GM21423 (cell line): ENCODE measurements at regions not wholly inside any gene's neighbourhood (a gene's known extent, or its start where the extent isn't known, plus 50 kb on each side); places are given as distances from the start of the nearest gene placed in this dataset.

ENCODE experiments used
- ATAC-seq: cut with Tn5 transposase; IDR thresholded peaks from one replicate; pipeline ENCODE4 v1.9.1; 2021; ENCODE audit warnings: mild to moderate bottlenecking, moderate library complexity; ENCODE audit not compliant: unreplicated experiment

DNA sequence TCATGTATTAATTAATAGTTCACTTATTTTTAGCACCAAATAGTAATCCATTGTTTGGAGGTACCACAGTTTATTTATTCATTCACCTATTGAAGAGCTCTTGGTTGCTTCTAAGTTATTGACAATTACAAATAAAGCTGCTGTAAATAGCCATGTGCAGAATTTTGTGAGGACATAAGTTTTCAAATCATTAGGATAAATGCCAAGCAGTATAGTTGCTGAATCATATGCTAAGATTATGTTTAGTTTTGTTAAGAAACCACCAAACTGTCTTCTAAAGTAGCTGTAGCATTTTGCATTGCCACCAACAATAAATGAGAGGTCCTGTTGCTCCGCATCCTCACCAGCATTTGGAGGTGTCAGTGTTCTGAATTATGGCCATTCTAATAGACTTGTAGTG is 2126.8 kb downstream of the PCDH9 start:
- ATAC-seq: no peak

DNA sequence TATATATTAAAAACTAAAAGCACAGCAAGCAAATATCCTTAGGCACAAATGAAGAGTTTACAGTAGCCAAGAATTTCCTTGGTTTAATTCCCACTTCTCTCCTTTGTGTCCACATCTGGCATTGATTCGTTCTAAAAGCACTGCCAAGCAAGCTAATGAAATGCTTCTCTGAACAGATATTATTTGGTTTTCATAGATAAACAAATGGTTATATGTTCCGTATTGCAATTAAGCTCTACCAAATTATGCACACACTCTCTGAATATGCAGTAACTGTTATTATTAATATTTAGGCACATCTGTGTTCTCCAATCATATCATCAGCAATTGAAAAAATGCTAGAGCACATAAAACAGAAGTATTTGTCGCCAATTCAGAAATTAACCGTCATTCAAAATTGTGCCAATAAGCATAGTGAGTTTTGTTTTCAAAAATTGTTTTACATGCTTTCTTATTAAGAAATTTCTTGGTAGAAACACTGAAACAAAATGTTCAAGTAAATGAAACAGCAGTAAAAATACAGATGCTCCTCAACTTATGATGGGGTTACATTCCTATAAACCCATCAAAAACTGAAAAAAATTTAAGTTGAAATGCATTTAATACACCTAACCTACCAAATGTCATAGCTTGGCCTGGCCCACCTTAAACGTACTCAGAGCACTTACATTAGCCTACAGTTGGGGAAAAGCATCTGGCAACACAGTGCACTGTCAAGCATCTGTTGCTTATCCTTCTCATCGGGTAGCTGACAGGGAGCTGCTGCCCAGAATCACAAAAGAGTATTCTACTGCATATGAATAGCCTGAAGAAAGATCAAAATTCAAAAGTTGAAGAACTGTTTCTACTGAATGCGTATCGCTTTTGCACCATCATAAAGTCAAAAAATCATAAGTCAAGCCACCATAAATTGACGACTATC is 2134.7 kb downstream of the PCDH9 start:
- ATAC-seq: no peak

DNA sequence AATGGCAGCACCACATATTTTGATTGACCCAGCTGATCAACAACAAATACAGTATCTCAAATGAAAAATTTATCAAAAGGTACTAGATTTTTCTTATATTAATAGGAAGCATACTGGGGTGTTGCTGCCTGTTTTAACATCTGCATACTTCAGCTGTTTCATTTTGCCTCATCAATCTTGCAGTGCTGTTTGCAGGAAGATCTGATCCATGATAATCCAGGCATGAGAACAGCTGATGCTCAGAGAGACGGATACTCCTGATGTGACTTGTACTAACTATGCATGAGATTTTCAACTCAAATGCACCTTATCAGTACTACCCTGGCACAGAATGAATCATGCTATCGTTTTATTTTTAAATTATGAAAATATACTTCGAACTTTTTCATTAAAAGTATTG is 2136.8 kb downstream of the PCDH9 start:
- no peak for ATAC-seq

DNA sequence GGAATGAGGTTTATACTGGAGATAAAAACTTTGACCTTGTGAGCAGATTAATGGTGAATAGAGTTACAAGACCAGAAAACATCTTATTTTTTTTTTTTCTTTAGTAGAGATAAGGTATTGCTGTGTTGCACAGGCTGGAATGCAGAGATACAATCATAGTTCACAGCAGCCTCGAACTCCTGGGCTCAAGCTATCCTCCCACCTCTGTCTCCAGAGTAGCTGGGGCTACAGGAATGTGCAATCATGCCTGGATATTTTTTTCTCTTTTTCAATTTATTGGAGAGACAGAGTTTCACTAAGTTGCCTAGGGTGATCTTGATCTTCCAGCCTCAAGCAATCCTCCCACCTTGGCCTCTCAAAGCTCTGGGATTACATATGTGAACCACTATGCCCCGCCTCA is 2139.1 kb downstream of the PCDH9 start:
- no peak for ATAC-seq

DNA sequence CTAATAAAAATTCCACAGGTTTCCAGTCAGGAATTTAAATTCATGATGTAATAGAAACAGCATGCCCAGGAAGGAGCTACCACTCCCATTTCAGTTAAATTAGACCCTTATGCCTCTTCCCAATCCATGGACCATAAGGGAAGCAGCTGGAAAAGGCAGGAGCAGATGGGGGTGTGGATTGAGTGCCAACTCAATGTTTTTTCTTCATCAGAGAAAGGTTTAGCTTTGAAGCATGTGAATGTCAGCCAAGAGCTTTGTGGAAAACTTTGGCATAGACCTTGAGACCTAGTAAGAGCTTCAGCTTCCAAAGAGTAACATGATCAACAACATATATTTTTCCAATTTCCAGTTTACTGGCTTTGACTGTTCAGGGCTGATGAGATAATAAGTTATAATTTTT is 2139.9 kb downstream of the PCDH9 start:
- no peak for ATAC-seq

DNA sequence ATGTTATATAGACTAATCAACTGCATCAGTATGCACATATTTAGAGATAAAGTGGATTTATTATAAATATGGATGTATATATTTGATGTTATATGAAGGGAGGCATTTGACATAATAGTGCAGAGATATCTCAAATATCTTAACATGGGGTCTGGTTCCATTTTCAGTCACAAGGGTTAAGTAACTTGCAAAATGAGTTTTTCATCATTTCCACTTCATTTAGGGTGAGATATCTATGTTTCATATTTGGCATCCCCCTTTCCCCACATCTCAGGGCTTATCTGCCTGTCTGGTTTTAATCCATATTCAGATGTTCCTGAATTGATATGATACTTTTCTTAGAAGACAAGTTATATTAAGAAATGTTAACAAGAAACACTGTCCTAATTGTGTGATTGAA is 2141.2 kb downstream of the PCDH9 start:
- ATAC-seq: no peak

DNA sequence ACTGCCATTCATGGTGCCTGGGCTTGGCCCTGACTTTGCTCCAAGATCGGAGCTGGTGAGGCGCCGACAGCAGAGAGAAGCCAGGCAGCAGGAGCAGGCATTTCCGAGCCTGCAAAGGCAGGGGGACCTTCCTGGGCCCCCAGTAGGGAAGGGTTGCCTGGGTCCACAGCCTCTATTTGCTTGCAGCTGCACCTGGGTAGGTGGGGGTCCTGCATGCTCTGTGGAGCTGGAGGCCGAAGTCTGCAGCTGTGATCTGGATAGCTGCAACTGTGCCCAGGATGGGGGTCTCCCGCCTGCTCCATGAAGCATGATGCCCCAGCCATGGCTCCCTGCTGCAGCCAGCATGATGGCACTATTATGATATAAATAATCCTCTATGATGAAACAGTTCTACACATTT is 2144.2 kb downstream of the PCDH9 start:
- no peak for ATAC-seq

DNA sequence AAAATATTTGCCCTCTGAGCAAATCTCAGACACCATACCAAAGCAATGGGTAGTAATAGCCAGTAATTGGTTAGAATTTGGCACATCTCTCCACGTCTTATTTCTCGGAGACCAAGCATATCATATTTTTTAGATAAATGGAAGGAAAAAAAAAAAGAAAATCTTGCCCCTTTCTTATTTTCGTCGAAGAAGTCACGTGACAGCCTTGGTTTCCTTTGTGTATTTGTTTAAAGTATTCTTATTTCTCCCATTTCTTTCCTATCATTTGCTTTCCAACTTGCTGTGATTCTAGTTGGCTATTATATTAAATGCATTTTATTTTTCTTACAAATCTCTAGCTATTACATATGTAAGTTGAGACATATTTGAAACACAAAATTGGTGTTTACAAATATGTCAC is 2155.9 kb downstream of the PCDH9 start:
- no peak for ATAC-seq

DNA sequence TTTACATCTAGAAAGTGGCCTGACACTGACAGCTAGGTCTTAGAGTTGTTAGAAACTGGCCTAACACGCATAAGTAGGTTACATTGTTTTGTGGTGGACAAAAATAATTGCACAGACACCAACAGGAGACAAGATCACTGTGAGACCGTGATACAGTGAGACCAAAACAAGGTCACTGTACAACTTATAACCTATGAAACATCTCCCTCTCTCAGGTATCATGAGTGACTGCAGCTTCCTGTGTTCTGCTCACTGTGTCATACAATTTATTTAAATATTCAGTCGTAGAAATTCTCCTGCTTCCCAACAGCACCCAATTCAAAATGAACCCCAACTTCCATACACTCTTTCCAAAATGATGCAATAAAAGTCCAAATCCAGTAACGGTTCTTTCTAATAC is 2165.2 kb downstream of the PCDH9 start:
- no peak for ATAC-seq

DNA sequence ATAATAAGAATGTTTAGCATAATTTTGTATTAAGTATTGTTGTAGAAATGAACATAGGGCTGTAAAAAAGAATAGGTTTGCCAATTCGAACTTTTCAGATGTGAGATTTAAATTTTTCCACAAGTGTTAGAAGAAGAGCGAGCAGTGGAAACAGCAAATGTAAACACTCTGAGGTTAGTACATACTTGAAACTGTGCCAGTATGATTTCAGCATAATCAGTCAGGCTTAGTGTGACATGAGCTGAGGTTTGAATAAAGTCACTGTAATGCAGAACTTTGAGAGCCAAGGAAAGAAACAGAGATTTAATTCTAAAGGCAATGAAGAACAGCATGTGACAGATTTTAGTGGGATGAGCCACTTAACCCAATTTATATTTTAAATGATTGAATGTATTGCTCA is 2166.4 kb downstream of the PCDH9 start:
- ATAC-seq: no peak

DNA sequence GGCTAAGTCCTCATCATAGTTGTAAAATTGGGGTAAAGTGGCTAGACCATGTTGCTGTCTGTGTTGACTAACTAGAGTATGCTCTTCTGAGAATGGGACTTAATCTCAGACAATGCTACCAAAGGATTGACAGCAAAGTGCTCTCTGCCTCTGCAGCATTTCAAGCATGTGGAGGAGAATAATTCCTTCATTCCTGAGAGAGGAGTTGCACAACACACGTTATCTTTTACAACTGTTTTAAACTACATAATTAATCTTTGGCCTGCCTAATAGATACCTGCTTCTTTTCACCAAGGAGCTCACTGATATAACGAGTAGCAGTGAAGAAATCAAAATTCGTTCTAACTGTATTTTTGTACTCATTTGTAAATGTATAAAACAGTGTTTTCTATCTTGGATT is 2172.2 kb downstream of the PCDH9 start:
- ATAC-seq: no peak

DNA sequence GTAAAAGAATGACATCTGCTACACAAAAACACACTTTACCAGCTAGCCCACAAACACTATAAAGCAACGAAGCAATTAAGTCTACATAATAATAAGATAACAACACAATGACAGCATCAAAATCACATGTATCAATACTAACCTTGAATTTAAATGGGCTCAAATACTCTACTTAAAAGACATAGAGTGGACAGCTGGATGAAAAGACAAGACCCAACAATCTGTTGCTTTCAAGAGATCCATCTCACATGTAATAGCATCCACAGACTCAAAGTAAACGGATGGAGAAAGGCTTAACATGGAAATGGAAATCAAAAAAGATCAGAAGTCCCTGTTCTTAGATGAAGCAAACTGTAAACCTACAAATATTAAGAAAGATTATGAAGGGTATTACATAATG is 2175.9 kb downstream of the PCDH9 start:
- ATAC-seq: no peak

DNA sequence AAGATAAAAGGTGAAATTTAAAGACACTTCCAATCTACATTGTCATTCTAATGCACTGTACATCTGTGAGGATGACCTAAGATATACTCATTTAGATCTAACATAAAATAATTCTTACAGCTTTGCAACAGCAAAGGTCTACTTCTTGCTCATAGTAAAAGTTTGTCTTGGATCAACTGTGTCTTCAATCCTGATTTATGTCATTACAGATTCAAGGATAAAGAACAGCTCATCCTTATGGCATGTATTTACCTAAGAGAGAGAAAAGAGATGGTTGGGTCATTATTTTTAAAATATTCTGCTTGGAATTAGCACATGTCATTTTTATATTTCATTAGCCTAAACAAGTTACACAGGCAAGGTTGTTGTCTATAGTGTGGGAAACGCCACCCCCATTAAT is 2193.1 kb downstream of the PCDH9 start:
- no peak for ATAC-seq

DNA sequence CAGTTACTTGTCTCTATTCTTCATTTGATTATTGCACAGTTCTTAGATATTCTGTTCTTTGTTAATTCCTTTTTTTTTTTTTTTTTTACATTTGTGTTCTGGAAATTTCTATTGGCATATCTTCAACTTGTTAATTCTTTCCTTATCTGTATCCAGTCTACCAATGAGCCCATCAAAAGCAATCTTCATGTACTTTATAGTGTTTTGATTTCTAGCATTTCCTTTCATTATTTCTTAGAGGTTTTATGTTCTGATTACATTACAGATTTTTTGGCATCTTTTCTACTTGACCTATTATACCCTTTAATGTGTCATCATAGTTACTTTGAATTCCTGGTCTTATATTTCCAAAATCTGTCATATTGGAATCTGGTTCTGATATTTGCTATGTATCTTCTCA is 2194.8 kb downstream of the PCDH9 start:
- no peak for ATAC-seq

DNA sequence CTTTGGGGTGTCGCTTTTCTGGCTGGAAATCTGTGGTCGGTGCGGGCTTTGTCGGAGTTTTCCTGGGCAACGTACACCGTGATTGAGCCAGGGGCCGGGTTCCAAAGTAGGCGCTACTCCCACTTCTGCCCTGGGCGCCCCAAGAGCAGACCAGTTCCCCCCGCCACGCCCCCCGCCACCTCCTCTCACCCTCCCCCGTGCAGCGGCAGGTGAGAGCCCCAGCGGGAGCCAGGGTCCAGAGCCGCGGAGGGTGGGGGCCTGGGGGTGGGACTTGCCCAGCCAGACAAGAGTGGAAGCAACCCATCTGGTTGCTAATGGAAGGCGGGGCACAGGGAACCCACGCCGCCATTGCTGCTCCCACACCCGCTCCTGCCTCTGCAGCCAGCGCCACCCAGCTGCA is 2195.9 kb downstream of the PCDH9 start:
- no peak for ATAC-seq

DNA sequence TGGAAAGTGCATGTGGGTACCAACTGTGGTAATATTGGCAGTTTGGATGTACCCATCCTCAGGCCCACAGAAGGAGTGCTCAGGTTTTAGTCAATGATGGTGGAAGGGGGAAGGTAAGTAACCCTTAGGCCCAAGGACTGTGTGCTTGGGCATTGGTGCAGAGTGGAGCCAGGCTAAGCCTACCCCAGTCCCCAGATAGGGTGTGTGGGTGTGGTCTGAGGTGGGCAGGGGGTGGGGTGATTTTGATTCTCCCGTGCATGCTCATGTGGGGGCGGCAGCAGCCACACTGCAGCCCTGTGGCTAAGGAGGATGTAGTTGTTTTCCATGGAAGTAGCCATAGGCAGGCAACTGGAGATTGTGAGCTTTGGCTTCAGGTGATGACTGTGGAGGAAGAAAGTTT is 2197.3 kb downstream of the PCDH9 start:
- ATAC-seq: no peak

DNA sequence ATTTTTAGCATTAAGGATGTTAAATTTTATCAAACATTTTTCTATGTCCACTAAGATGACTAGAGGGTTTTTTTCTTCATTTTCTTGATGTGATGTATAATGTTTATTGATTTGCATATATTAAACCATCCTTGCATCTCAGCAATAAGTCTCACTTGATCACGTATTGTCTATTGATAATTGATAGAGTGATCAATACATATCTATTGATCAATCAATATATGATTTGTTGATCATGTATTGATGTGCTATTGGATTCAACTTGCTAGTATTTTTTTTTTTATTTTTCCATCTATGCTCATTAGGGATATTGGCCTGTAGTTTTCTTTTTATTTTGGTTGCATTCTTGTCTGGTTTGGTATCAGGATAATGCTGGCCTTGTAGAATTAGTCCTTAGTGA is 2202.0 kb downstream of the PCDH9 start:
- ATAC-seq: no peak

DNA sequence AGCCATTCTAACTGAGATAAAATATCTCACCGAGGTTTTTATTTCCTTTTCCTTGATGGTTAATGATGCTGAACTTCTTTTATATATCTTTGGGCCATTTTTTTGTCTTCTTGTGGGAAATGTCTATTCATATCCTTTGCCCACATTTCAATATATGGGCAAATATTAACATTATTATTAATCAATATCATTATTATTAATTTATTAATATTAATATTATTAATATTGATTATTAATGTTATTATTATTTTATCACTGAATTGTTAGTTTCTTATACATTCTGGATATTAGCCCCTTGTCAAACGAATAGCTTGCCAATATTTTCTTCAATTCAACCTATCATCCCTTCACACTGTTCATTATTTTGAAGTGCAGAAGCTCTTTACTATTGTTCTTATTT is 2203.6 kb downstream of the PCDH9 start:
- ATAC-seq: no peak

DNA sequence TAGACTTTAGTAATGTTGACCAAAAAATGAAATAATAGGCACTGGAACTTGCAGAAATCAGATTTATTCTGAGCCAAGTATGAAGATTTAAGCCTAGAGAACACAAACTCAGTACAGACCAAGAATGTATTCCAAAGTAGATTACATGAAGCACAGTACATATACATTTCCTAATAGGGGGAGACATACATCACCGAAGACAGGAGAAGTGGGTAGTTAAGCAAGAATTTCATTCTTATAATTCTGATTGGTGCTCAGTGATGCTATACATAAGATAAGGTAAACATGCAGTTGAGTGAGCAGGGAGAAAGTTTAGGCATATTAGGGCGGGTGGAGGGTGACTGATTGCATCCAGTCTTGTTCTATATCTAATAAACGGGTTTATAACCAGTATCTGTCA is 2218.8 kb downstream of the PCDH9 start:
- no peak for ATAC-seq

DNA sequence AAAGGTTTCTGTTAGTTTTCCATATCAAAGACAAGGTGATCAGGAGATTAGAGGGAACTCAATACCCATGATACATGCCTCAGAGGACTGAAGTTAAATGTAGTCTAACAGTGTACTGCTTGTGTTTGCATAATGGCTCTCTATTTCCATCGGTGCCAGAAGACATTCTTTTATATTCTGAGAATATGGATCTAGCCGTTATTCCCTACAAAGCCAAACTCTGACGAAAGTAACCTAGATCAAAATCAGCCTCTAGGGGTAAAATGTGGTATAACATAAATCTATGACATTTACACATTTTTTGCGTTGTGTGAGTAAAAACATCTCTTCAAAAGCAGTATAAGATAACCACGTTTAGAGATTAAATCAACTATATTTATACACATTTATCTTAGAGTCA is 2232.7 kb downstream of the PCDH9 start:
- no peak for ATAC-seq

DNA sequence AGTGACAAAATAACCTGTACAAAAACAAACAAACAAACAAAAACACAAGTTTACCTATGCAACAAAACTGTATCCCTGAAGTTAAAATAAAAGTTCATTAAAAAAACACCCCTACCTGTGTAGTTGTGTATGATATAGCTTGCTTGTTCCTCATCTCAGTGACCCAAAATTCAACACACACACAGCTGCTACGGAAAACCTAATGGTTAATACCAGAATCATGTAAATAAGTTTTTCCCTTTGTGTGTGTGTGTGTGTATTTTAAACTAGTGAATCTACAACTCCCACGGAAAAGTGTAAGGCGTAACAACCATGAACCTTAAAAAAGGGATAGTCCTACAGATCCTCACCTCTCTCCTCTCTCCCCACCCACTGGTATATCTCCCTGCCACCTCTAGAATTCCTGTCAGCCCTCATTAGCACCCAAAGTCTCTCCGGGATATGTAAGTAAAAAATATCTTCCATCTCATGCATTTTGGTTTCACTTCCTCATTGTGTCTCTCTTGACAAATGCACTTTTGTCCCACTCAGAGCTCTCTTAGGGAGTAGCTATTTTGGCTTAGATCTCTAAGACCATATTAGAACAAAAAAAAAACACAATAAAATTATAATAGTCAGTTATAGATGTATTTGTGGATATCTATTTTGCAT is 2236.5 kb downstream of the PCDH9 start:
- ATAC-seq: peak; percentile 68

DNA sequence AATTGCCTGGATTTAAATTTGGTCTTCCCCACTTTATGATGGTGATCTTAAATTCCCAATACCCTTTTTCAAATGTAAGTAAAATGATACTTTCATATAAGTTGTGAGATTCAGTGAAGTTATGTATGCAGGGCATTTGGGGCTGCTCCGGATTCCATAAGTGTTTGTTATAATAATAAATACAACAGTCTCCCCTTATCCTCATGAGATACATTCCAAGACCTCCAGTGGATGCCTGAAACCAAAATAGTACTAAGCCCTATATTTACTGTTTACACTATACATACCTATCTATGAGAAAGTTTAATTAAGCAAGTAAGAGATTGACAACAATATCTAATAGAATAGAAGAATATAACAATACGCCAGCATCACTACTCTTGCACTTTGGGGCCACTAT is 2237.8 kb downstream of the PCDH9 start:
- no peak for ATAC-seq

DNA sequence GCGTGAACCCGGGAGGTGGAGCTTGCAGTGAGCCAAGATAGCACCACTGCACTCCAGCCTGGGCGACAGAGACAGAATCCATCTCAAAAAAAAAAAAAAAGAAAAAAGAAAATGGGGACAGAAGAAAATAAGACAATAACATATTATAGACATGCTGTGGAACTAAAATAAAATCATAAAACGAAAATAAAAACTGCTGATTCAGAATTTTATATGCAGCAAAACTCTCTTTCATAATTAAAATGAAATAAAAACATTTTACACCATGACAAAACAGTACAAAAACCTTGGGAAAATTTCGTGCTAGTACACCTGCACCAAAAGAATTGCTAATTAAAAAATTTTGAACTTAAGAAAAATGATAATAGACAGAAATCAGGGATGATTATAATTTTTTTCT is 2245.1 kb downstream of the PCDH9 start:
- no peak for ATAC-seq
